HUDEP-2 (cell line): ENCODE measurements at regions not wholly inside any gene's neighbourhood (a gene's known extent, or its start where the extent isn't known, plus 50 kb on each side); places are given as distances from the start of the nearest gene placed in this dataset.
A peak's percentile ranks its signal among the peaks of the same experiment; 100 is the strongest.

Experiments used
- DNase-seq, 76 experiments: peaks; one replicate each; lab custom pipeline; 2025; ENCODE audit not compliant: unreplicated experiment in 76 of 76; lab: John Stamatoyannopoulos, UW

DNA sequence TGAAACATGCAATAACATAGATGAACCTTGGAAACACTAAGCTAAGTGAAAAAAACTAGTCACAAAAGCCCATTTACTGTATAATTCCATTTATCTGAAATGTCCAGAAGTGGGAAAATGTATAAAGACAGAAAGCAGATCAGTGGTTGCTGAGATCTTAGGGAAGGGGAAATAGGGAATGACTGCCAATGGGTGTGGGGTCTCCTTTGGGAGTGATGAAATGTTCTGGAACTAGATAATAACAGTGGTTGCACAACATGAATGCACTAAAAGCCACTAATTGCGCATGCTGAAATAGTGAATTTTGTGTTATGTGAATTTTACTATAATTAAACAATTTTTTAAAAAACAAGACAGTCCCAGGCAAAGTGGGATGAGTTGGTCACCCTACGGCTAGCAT lies 472.8 kb downstream of the CCDC171 start:
- no peak for DNase-seq

DNA sequence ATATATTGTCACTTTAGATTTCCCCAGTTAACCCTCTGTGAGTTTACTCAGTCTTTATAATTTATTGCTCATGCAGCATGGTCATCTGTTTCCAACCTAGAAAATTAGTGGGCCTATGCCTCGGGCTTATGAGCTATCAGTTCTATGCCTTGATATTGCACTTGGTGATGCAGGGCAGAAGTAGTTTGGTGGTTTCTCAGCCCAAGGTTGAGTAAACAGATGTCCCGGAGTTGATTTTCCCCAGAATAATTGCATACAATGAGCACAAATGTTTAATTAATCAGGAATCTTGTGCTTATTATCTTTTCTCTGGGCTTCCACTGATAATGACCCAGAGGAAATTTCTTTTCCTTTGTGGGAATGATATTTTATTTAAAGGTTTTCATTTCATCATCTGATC lies 474.0 kb downstream of the CCDC171 start:
- DNase-seq = no peak

DNA sequence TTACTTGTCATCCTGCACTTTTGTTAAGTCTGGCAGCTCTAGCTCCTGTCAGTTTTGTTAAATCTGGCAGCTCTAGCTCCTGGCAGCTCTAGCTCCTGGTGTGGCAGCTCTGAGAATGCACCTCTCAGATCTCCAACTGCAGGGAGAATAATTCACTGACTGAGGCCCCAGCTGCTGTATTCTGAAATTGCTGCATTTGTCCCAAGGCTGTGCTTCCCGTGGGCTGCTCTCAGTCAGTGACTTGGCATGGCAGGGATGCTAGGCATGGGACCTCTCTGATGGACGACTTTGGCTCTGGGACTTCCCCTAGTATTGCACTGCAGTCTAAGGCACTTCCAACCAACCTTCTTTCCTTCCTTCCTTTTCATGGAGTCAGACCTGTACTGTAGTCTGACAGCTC lies 475.7 kb downstream of the CCDC171 start:
- DNase-seq = no peak

DNA sequence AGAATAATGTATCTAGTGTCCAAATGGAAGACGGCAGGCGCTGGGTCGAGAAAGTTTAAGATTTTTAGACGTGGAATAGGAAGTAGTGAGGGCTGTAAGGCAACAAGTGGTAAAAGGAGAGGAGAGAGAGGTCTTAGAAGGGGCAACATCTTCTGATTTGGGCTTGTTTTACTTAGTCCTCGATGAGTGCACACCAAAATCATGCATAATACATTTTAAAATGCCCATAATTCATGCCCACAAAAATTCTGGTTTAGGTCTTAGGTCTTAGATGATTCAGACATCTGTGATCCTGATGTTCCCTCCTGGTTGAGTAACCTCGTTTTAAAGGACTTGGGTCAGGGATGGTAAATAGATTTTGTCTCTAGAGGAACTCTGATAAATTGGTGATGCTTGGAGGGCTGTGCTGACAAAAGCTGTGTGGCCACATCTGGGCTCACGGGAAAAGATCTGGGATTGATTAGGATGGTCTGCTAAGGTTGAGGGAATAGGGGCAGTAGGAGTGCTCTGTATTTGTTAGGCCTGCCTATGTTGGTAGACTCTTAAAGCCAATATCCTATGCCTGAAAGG lies 476.3 kb downstream of the CCDC171 start:
- no peak for DNase-seq

DNA sequence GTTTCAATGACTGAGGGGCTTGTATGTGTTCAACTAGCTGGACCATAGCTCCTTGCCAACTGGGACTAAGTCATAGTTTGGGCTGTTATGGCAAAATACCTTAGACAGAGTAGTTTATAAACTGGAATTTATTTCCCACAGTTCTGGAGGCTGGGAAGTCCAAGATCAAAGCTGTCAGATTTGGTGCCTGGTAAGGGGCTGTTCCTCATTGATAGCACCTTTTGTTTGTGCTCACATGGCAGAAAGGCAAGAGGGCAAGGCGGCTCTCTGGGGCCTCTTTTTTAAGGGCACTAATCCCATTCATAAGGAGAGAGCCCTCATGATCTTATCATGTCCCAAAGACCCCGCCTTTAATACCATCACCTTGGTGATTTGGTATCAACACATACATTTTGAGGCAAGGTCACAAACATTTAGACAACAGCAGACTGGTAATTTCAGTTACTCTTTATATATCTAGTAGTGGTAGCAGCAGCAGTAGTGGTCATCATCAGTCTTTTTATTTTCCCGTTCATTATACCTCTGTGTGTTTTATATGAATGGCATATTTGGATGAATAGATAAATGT lies 477.0 kb downstream of the CCDC171 start:
- DNase-seq = no peak

DNA sequence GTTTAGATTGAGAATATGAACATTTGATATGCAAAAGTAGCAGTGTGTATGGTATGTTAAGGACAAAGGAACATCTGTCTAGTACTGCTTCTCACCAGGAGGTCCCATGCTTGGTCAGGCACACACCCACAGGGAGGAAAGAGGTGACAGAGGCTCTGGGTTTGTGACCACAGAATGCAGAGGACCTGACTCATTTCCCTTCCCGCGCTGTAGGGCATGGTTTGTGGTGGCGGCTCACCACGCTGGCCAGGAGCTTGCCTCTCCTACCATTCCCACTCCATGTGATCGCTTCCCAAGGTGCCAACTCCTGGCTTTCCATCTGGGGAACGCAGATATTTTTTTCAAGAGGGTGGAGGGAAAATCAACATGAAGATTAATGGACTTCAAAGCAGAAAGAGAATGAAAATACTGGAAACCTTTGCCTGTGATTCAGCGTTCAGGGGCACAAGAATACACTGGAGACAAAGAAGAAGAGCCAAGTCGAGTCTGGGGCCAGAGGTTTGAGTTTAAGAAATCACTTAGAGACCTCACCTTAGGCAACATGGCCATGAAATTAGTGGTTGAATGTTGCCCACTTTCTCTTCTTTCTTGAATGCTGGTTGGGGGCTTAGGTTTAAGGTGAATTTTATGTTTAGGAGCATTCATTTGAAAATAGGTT lies 477.8 kb downstream of the CCDC171 start:
- DNase-seq = peak in 2 of 76 experiments; percentile 3 to 8

DNA sequence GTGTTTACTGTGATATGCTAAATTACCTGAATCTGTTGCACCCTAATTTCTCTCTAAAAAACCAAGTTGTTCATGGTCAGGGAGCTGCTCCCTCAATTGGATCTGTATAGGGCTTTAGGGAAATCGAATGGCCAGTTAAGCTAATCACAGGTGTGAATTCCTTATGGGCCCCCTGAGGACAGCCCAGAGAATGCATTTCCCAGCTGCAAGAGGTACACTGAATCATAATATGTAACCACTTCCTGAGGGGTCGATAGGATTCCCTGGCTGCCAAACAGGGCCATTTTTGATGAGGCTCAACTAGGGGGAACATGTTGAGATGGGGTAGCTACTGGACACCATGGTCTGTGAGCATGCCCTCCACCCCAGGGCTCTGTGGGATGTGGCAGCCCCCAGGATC lies 478.6 kb downstream of the CCDC171 start:
- DNase-seq = no peak

DNA sequence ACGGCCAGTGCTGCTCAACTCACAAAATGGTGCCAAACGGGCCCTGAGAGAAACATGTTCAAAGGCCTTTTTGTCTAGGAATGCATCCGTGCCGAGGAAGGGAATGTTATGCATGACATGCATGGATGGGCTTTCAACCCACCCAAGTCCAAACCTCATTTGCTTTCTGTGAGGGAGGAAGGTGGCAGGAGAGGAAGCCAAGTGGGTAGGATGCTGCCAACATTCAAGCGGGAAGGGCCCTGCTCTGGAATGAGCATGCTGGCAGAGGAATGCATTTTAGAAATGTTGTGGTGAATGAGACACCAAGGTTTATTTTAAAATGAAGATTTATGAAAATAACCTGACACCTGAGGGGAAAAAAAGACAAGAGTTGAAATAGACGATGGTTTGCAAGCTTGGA lies 479.1 kb downstream of the CCDC171 start:
- no peak for DNase-seq

DNA sequence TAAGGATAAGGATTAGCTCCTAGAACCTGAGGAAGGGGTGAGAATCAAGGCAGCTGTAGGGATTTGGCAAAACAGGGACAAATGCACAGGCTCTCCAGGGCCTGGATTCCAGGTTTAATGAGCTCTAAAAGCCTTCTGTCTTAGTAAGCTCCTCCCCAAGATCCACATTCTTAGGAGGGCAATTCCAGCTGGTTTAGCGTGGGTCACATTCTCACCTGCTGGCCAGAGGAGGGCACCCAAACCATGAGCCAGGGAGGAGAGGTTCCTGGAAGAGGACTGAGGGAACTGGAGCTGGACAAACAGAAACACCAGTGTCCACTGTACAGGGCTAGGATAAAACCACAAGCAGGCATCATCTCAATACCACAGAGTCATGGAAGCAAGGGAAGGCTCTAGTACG lies 480.0 kb downstream of the CCDC171 start:
- DNase-seq = no peak

DNA sequence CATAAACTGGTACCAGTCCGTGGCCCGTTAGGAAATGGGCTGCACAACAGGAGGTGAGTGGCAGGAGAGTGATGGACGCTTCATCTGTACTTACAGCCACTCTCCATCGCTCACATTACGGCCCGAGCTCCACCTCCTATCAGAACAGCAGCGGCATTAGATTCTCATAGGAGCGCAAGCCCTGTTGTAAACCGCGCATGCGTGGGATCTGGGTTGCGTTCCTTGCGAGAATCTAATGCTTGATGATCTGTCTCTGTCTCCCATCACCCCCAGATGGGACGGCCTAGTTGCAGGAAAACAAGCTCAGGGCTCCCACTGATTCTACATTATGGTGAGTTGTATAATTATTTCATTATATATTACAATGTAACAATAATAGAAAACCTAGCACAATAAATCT lies 480.4 kb downstream of the CCDC171 start:
- no peak for DNase-seq

DNA sequence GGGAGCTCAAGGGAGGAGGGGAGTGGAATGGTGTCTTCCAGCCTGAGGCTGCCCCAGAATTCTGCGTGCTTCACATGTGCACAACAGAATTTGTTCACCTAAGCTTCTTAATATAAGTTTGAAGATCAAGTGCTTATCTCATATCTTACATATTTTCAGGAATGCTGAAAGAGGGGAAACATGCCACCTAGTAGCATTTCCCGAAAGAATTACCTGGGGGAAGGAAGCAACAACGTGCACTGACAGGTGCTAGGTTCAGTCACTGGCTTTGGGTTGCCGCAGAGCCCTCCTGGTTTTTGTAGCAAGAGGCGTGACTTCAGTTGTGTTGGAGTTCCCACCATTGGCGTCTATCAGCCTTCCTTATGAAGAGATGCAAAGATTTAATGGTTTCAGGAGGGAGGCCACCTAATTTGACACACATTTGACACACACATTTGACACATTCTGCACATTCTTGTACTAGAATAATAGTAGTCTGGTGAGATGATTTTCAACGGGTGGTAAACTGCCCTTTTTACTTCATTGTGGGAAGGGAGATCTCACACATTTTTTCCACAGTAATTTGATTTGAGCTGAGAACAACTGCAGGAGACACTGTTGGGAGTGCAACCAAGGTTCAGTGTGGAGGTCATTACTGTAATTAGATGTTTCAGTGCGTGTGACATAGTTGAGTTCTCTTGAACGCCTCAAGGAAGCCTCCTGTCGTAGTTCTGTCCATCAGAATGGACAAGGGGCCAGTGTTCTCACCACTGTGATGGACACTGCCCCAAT lies 481.3 kb downstream of the CCDC171 start:
- no peak for DNase-seq

DNA sequence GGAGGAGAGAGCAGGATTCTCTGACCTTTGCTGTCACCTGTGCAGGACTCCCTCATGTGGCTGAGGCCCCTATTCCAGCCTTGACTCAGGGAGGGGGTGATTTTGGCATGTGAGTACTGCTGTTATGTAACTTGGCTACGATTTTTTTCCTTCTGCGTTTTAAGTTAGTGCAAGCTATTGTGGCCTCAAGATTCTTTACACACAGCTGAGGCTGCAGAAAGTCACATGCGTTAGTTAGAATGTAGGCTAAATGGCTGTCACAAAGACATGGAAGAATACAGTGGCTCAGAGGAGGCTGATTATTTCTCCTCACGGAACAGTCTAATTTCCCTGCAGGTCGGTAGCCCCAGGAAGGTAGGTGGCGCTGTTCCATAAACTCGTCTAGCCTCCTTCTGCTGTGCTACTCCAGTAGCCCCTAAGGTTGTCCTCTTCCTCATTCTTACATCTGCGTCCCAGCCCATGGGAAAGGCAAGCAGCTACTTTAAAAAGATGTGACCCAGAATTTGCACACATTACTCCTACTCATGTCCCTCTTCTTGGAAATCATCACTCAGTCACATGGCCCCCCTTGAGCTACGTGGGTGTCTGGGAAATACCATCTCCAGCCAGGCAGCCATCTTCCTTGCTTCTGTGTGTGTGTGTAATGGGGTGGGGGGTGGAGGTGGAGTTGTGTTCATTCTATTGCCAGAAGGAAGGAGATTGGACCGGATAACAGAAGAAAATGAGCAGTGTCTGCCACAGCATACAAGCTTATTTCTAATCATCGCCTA lies 486.6 kb downstream of the CCDC171 start:
- no peak for DNase-seq

DNA sequence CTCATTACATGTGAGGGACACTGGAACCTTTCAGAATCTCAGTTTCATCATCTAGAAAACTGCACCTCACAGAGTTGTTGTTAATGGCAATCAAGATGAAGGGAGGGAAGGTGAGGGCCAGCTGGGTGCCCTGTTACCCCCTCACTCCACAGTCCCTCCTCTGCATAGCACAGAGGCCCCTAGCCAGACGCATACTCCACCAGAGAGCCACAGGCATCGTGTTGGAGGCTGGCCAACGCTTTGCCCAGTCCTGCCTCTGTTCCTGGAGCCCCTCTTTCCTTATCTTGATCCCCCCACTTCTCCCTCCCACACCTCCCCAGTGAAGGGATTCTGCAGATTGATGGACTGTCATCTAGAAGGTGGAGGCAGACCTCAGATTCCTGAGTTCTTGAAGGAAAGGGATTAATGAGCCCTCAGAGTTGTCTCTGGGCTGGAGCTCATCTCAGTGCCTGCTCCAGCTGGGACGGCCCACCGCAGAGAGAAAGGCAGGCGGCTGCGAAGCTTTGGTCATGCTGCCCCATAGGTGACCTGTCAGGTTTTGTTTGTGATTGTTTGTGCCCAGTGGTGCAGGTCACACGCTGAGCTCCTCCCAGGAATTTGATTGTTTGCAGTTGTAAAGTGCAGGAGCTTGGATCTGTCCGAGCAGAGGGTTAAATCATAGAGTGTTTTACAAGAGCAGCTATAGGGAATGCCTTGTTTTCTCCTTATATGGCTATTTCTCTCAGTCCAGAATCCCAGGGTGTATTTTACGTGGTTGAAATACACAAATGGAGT lies 487.3 kb downstream of the CCDC171 start:
- no peak for DNase-seq

DNA sequence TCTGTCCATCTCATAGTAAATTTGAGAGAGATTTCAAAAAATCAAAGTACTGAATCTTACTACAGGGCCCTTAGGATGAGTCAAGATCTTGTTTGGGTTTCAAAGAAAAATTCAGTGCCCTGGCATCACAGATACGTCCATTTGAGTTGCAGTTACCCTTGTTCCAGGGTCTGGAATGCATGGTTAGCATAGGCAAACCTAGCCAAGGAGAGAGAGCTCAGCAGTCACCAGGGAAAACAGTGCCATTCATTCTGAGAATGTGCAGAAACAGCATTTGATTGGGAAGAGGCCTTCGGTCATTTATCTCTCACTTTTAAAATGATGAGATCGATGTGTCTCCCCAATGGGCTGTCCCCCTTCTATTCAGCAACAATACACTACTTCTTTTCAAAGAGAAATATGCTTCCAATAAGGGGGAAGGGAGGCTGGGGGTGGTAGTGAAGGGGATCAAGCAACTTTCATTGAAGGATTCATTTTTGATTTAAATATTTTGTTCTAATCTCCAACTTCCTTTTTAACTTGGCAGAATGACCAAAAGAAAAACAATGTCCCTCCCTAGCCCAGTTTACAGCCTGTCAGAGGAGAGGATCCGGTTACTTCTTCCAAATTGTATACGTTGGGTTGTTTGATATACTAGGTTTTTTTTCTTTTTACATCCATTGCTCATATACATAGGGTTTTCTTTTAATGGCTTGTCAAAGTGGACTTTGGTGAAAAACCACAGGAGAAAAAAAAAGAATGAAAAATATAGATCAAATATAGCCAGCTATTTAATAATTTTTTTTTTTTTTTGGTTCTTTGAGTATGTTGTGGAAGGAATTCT lies 491.1 kb downstream of the CCDC171 start:
- DNase-seq = no peak

DNA sequence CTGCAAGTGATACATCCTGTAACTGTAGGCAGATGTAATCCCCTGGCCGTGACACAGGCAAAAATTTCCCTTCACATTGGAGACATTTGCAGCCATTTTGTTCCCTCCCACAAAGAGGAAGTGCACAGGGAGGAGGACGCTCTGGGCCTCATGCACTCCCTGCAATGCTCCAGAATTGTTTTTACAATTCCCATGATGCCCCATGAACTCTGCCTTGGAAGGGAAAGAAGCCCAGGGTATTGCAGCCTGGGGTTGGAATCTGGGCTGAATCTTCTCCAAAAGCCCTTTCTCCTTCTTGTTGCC lies 491.7 kb downstream of the CCDC171 start:
- DNase-seq = no peak

DNA sequence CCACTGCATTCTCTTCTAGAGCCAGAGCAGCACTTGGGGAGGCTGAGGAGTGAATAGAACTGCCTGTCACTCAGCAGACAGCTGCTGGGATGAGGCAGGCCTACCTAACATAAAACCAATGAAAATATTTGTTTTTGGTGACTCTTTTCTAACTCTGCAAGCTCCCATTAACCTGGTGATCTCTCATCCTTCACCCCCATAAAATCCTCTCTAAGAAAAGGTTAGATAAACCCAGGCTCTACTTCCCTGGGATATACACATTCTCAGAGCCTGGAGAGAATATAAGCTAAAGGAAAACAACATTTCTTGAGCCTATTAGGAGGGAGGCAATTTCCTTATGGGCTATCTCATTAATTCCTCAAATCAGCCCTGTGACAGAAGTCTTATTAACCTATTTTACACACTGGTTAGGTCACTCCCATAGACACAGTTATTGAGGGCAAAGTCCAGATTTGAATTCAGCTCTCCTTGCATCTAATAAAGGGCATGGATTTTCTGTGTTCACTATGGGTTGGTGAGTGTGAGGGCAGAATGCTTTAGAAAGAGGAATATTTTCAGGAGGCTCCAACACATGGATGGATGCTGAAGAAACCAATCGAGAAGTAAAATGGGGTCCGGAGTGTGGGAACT lies 492.9 kb downstream of the CCDC171 start:
- no peak for DNase-seq

DNA sequence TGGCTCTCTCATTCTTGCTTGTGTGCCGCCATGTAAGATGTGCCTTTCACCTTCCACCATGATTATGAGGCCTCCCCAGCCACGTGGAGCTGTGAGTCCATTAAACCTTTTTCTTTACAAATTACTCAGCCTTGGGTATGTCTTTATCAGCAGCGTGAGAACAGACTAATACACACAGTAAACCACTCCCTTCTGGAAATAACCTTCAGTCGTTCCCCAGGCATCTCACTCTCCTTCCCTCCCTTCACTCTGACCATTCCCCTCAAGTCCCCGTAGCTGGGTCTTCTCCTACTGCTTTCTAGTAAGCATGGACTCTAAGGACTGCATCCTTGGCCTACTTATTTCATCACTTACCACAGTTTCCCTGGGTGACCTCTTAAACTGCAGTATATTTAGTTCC lies 493.9 kb downstream of the CCDC171 start:
- no peak for DNase-seq

DNA sequence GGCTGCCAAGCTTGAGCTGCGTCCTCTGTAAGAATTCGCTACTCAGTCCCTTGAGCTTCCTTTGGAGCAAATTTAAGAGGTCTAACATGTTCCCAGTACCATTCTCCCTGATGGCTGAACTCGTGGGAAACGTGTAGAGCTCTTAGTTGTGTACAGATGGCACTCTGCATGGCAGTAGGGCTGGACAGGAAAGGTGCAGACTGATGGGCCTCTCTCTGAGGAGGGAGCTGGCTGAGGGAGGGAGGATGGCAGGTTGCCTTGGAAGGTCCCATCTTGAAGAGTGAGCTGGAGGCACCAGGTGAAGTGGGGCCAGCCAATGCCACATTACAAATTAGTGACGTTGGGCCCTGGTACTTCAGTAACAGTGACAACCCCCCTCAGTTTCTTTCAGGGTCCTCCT lies 495.3 kb downstream of the CCDC171 start:
- no peak for DNase-seq

DNA sequence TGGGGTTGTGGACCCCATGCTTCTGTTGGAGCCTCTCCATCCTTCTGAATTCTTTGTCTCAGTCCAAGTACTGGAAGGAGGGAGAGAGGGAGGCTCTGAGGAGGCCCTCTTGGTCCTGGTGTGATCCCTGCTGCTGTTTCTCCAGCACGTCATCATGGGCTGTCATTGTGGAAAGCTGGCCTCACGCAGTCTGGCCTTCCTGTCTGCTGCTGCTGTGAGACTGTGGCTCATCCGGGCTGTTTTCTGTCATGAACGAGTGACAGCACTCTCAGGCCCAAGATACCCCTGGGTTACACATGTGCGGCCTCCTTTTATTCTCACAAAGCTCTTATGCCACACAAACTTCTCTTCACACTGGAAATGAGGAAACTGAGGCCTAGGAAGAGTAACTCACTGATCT lies 499.3 kb downstream of the CCDC171 start:
- no peak for DNase-seq
